ENCODE measurements at regions not wholly inside any gene's neighbourhood (a gene's known extent, or its start where the extent isn't known, plus 50 kb on each side); places are given as distances from the start of the nearest gene placed in this dataset.

- TF ChIP-seq, protein P1, sequence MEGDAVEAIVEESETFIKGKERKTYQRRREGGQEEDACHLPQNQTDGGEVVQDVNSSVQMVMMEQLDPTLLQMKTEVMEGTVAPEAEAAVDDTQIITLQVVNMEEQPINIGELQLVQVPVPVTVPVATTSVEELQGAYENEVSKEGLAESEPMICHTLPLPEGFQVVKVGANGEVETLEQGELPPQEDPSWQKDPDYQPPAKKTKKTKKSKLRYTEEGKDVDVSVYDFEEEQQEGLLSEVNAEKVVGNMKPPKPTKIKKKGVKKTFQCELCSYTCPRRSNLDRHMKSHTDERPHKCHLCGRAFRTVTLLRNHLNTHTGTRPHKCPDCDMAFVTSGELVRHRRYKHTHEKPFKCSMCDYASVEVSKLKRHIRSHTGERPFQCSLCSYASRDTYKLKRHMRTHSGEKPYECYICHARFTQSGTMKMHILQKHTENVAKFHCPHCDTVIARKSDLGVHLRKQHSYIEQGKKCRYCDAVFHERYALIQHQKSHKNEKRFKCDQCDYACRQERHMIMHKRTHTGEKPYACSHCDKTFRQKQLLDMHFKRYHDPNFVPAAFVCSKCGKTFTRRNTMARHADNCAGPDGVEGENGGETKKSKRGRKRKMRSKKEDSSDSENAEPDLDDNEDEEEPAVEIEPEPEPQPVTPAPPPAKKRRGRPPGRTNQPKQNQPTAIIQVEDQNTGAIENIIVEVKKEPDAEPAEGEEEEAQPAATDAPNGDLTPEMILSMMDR (IDR thresholded peaks at IDR 0.05): peak in 2 of 3 experiments; percentile 27 to 37
- TF ChIP-seq POLR2A (IDR thresholded peaks at IDR 0.05): no peak
Observed at GRCh38 chr3:191136347-191136746, 62.7 kb upstream of the OSTN start.
